Keratinocyte (primary cell): ENCODE measurements at regions not wholly inside any gene's neighbourhood (a gene's known extent, or its start where the extent isn't known, plus 50 kb on each side); places are given as distances from the start of the nearest gene placed in this dataset.

ENCODE experiments used
- DNase-seq: peaks from one replicate; pipeline ENCODE4 v3.0.0-alpha.2; 2011; ENCODE audit warnings: low read depth, missing footprints, low spot score
- FAIRE-seq: peaks from 2 replicates; lab custom pipeline; 2011; peaks lifted over from hg19 to GRCh38; lab: Jason Lieb, UNC
- H2AFZ ChIP-seq: 2 replicates; pipeline ENCODE4 v1.6.0; 2012; ENCODE audit warnings: low read length, control low read depth, inconsistent platforms; ENCODE audit not compliant: control insufficient read depth
- H3K27ac ChIP-seq: 2 replicates; pipeline ENCODE4 v1.5.1; 2011; ENCODE audit warnings: low read length; ENCODE audit not compliant: control insufficient read depth, insufficient read depth
- H3K27me3 ChIP-seq: 3 replicates; pipeline ENCODE4 v1.6.0; 2011; ENCODE audit warnings: low read length; ENCODE audit not compliant: control insufficient read depth, insufficient read depth; ENCODE audit errors: extremely low read depth
- H3K36me3 ChIP-seq, 2 experiments: 2 replicates in 1 of 2; 3 replicates in 1 of 2; pipeline ENCODE4 v1.5.1; 2011; ENCODE audit warnings: low read length in 2 of 2, mild to moderate bottlenecking in 1 of 2; ENCODE audit not compliant: control insufficient read depth in 2 of 2, insufficient read depth in 2 of 2; ENCODE audit errors: extremely low read depth in 1 of 2
- H3K4me1 ChIP-seq: 3 replicates; pipeline ENCODE4 v1.5.1; 2011; ENCODE audit warnings: low read length; ENCODE audit not compliant: control insufficient read depth, insufficient read depth; ENCODE audit errors: extremely low read depth
- H3K4me2 ChIP-seq: 3 replicates; pipeline ENCODE4 v1.6.0; 2011; ENCODE audit warnings: low read depth, low read length; ENCODE audit not compliant: control insufficient read depth, insufficient read depth; ENCODE audit errors: extremely low read depth
- H3K4me3 ChIP-seq, 3 experiments: fragments of 200-600 bp in 1 of 3; sonication (generic) in 1 of 3; 2 replicates in 2 of 3; 3 replicates in 1 of 3; pipeline ENCODE4 v1.5.1; 2011 to 2016; ENCODE audit warnings: low read length in 3 of 3, mild to moderate bottlenecking in 3 of 3, control low read depth in 2 of 3, inconsistent platforms in 1 of 3, low read depth in 1 of 3, mixed read lengths in 1 of 3, mixed run types in 1 of 3, moderate library complexity in 1 of 3; ENCODE audit not compliant: control insufficient read depth in 2 of 3, insufficient read depth in 2 of 3; ENCODE audit errors: extremely low read depth in 1 of 3
- H3K79me2 ChIP-seq: 2 replicates; pipeline ENCODE4 v1.6.0; 2012; ENCODE audit warnings: low read length; ENCODE audit not compliant: control insufficient read depth, insufficient read depth
- H3K9ac ChIP-seq: 3 replicates; pipeline ENCODE4 v1.6.0; 2011; ENCODE audit warnings: low read length; ENCODE audit not compliant: control insufficient read depth, insufficient read depth; ENCODE audit errors: extremely low read depth
- H3K9me1 ChIP-seq: 3 replicates; pipeline ENCODE4 v1.6.0; 2011; ENCODE audit warnings: low read length; ENCODE audit not compliant: control insufficient read depth, insufficient read depth; ENCODE audit errors: extremely low read depth
- H3K9me3 ChIP-seq: 2 replicates; pipeline ENCODE4 v1.5.1; 2012; ENCODE audit warnings: low read depth, low read length; ENCODE audit not compliant: control insufficient read depth
- H4K20me1 ChIP-seq: 3 replicates; pipeline ENCODE4 v1.6.0; 2011; ENCODE audit warnings: low read length; ENCODE audit not compliant: control insufficient read depth, insufficient read depth; ENCODE audit errors: extremely low read depth
- EZH2 ChIP-seq: IDR thresholded peaks from one replicate; pipeline ENCODE4 v1.6.1; 2012; ENCODE audit warnings: inconsistent platforms, mild to moderate bottlenecking, low read length, moderate library complexity
- dilution Hi-C: fragments of 300-500 bp; cut with MboI; formaldehyde crosslinking; loops from one replicate; pipeline ENCODE4 v1.7.0; 2020; ENCODE audit warnings: low sequenced_read_pairs; ENCODE audit not compliant: extremely low pct_ligation_motif_present
- TF ChIP-seq, protein P1 (sequence below), 3 experiments: IDR thresholded peaks in 1 of 3; conservative IDR thresholded peaks in 1 of 3; optimal IDR thresholded peaks in 1 of 3; 2 replicates in 2 of 3; 3 replicates in 1 of 3; pipeline versions ENCODE3 to v1.5.1; 2011; ENCODE audit warnings: low read length in 3 of 3, mild to moderate bottlenecking in 3 of 3, moderate library complexity in 2 of 3, control low read depth in 1 of 3, inconsistent platforms in 1 of 3; ENCODE audit not compliant: insufficient read depth in 2 of 3; ENCODE audit errors: extremely low read depth in 1 of 3

GRCh38 chr4:35760807-35761206, 483.5 kb downstream of the ARAP2 start:
- H3K4me2 ChIP-seq: no peak overlapping the region
- H3K9me3 ChIP-seq: no peaks in the 10 kb centered on the region
- no peaks in the 10 kb centered on the region for H3K79me2 ChIP-seq
- H3K4me3 ChIP-seq: no peak overlapping the region
- no peak overlapping the region for H2AFZ ChIP-seq
- H3K27ac ChIP-seq: no peak overlapping the region
- TF ChIP-seq, protein P1, sequence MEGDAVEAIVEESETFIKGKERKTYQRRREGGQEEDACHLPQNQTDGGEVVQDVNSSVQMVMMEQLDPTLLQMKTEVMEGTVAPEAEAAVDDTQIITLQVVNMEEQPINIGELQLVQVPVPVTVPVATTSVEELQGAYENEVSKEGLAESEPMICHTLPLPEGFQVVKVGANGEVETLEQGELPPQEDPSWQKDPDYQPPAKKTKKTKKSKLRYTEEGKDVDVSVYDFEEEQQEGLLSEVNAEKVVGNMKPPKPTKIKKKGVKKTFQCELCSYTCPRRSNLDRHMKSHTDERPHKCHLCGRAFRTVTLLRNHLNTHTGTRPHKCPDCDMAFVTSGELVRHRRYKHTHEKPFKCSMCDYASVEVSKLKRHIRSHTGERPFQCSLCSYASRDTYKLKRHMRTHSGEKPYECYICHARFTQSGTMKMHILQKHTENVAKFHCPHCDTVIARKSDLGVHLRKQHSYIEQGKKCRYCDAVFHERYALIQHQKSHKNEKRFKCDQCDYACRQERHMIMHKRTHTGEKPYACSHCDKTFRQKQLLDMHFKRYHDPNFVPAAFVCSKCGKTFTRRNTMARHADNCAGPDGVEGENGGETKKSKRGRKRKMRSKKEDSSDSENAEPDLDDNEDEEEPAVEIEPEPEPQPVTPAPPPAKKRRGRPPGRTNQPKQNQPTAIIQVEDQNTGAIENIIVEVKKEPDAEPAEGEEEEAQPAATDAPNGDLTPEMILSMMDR (optimal IDR thresholded peaks at IDR 0.05 in 1 of 3, IDR thresholded peaks at IDR 0.05 in 1 of 3, conservative IDR thresholded peaks at IDR 0.05 in 1 of 3; ENCODE audit: extremely low read depth in 1 of 3, insufficient read depth in 2 of 3, low read length in 3 of 3): no peak
- TF ChIP-seq EZH2: no peak
- FAIRE-seq (no peak), DNase-seq (no peak)
- H3K9me1 ChIP-seq: no peaks in the 10 kb centered on the region
- no peak overlapping the region for H3K9ac ChIP-seq
- no peaks in the 10 kb centered on the region for H4K20me1 ChIP-seq
- no peaks in the 10 kb centered on the region for H3K36me3 ChIP-seq
- dilution Hi-C loops: no loop called here
- no peaks in the 10 kb centered on the region for H3K4me1 ChIP-seq
- no peaks in the 10 kb centered on the region for H3K27me3 ChIP-seq

DNA sequence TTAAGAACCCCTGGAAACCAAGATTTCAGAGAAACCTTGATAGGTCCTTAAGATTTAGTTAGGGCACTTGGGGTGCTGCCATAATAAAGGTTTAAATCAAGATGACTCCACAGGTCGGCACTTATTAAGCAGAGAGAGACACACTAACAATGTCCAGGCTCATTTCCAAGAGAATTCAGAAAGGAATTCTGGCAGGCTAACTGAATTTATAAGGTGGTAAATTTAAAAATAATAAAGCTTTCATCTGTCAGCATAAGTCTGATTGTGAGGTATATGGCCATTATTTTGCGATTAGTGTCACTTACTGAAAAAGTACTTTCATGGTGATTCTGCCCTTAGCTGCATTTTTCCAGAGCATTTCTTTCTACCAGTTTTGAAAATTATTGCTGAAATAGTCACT, 472.7 kb downstream of the ARAP2 start:
- H3K4me3 ChIP-seq: no peak overlapping the region
- H3K9ac ChIP-seq: no peak overlapping the region
- H3K27ac ChIP-seq: no peak overlapping the region
- dilution Hi-C loops: no loop called here
- H3K36me3 ChIP-seq: no peaks in the 10 kb centered on the region
- no peaks in the 10 kb centered on the region for H4K20me1 ChIP-seq
- TF ChIP-seq EZH2: no peak
- TF ChIP-seq, protein P1 (optimal IDR thresholded peaks at IDR 0.05 in 1 of 3, IDR thresholded peaks at IDR 0.05 in 1 of 3, conservative IDR thresholded peaks at IDR 0.05 in 1 of 3; ENCODE audit: extremely low read depth in 1 of 3, insufficient read depth in 2 of 3, low read length in 3 of 3): no peak
- H3K79me2 ChIP-seq: no peaks in the 10 kb centered on the region
- H3K4me1 ChIP-seq: no peaks in the 10 kb centered on the region
- no peaks in the 10 kb centered on the region for H3K9me1 ChIP-seq
- H3K27me3 ChIP-seq: no peaks in the 10 kb centered on the region
- no peak overlapping the region for H3K4me2 ChIP-seq
- no peaks in the 10 kb centered on the region for H3K9me3 ChIP-seq
- DNase-seq (no peak), FAIRE-seq (no peak)
- no peak overlapping the region for H2AFZ ChIP-seq
